CD4-positive, alpha-beta T cell (primary cell): ENCODE measurements at regions not wholly inside any gene's neighbourhood (a gene's known extent, or its start where the extent isn't known, plus 50 kb on each side); places are given as distances from the start of the nearest gene placed in this dataset.

Experiments used
- ATAC-seq: fragments of 200-7000 bp; cut with Tn5 transposase; one replicate; pipeline ENCODE4 v1.10.0; 2022; ENCODE audit warnings: mild to moderate bottlenecking; ENCODE audit not compliant: poor library complexity
- CTCF ChIA-PET: fragments of 350-600 bp; sonication (Branson Sonifier 250); formaldehyde crosslinking; loops from one replicate; lab custom pipeline; 2021; ENCODE audit warnings: antibody characterized with exemption, inconsistent platforms; lab: Charles Lee
- POLR2A ChIA-PET: fragments of 350-600 bp; sonication (Branson Sonifier 250); formaldehyde crosslinking; loops from one replicate; lab custom pipeline; 2021; ENCODE audit warnings: antibody characterized with exemption, inconsistent platforms; lab: Charles Lee
- DNase-seq, 14 experiments: peaks; one replicate each; pipeline ENCODE4 v3.0.0-alpha.2; 2013 to 2020; ENCODE audit warnings: mixed read lengths in 2 of 14
- H3K27ac ChIP-seq, 2 donors: one replicate each; pipeline versions ENCODE4 v1.5.1 to v1.7.0; 2013; ENCODE audit warnings: low read length in 2 of 2, low read depth in 1 of 2, mild to moderate bottlenecking in 1 of 2
- H3K27me3 ChIP-seq, 2 experiments: 1 replicate in 1 of 2; 2 replicates in 1 of 2; pipeline versions ENCODE4 v1.6.1 to v1.7.0; 2013; ENCODE audit warnings: low read length in 2 of 2, control low read depth in 1 of 2, mild to moderate bottlenecking in 1 of 2, moderate library complexity in 1 of 2; ENCODE audit not compliant: insufficient read depth in 2 of 2, control insufficient read depth in 1 of 2
- H3K36me3 ChIP-seq: one replicate; pipeline ENCODE4 v1.6.1; 2013; ENCODE audit warnings: low read length, control low read depth; ENCODE audit not compliant: insufficient read depth
- H3K4me1 ChIP-seq: one replicate; pipeline ENCODE4 v1.6.1; 2013; ENCODE audit warnings: low read length, control low read depth; ENCODE audit not compliant: insufficient read depth
- H3K4me3 ChIP-seq: one replicate; pipeline ENCODE4 v1.5.1; 2013; ENCODE audit warnings: mild to moderate bottlenecking, low read length, moderate library complexity
- H3K9me3 ChIP-seq, 2 experiments: 1 replicate in 1 of 2; 2 replicates in 1 of 2; pipeline versions ENCODE4 v1.6.1 to v1.7.0; 2013; ENCODE audit warnings: low read length in 2 of 2, mild to moderate bottlenecking in 2 of 2, control low read depth in 1 of 2, moderate library complexity in 1 of 2; ENCODE audit not compliant: control insufficient read depth in 1 of 2, insufficient read depth in 1 of 2
- H3K27ac Mint-ChIP-seq: one replicate; pipeline ENCODE4 v1.8.0; 2020; ENCODE audit warnings: mixed read lengths
- H3K27me3 Mint-ChIP-seq: one replicate; pipeline ENCODE4 v1.8.0; 2021; ENCODE audit warnings: mixed read lengths
- H3K36me3 Mint-ChIP-seq: one replicate; pipeline ENCODE4 v1.8.0; 2021; ENCODE audit warnings: low read depth, mixed read lengths
- H3K4me1 Mint-ChIP-seq: one replicate; pipeline ENCODE4 v1.8.0; 2021; ENCODE audit warnings: low read depth, mixed read lengths
- H3K4me3 Mint-ChIP-seq: one replicate; pipeline ENCODE4 v1.8.0; 2020; ENCODE audit warnings: mild to moderate bottlenecking, mixed read lengths
- H3K9me3 Mint-ChIP-seq: one replicate; pipeline ENCODE4 v1.8.0; 2020; ENCODE audit warnings: mixed read lengths
- intact Hi-C, 2 experiments: fragments of 100-400 bp; cut with DNase I in 1 of 2; cut with micrococcal nuclease in 1 of 2; formaldehyde crosslinking; loops; one replicate each; pipeline versions ENCODE4 v1.15.1 to v1.9.0; 2023 to 2025; cut with DNase I, micrococcal nuclease
- TF ChIP-seq, protein P1 (sequence below): fragments of 200-600 bp; IDR thresholded peaks from one replicate; pipeline ENCODE4 v1.8.0; 2022; ENCODE audit warnings: antibody characterized with exemption, mild to moderate bottlenecking

GRCh38 chr11:71125150-71125549 lies 127.2 kb downstream of the SHANK2 start:
- Mint-ChIP-seq H3K4me1 (no peaks in the 10 kb centered on the region), H3K27ac (no peak overlapping the region), H3K9me3 (peaks cover 5% of the 10 kb centered on the region), H3K36me3 (no peaks in the 10 kb centered on the region), H3K4me3 (no peak overlapping the region), H3K27me3 (peaks cover 5% of the 10 kb centered on the region)
- CTCF ChIA-PET = no interaction called here
- peaks cover 0 to 4% of the 10 kb centered on the region in 2 experiments for H3K9me3 ChIP-seq
- TF ChIP-seq, protein P1, sequence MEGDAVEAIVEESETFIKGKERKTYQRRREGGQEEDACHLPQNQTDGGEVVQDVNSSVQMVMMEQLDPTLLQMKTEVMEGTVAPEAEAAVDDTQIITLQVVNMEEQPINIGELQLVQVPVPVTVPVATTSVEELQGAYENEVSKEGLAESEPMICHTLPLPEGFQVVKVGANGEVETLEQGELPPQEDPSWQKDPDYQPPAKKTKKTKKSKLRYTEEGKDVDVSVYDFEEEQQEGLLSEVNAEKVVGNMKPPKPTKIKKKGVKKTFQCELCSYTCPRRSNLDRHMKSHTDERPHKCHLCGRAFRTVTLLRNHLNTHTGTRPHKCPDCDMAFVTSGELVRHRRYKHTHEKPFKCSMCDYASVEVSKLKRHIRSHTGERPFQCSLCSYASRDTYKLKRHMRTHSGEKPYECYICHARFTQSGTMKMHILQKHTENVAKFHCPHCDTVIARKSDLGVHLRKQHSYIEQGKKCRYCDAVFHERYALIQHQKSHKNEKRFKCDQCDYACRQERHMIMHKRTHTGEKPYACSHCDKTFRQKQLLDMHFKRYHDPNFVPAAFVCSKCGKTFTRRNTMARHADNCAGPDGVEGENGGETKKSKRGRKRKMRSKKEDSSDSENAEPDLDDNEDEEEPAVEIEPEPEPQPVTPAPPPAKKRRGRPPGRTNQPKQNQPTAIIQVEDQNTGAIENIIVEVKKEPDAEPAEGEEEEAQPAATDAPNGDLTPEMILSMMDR = no peak
- no peaks in the 10 kb centered on the region for H3K4me1 ChIP-seq
- no peak overlapping the region for H3K27ac ChIP-seq
- H3K27me3 ChIP-seq = no peaks in the 10 kb centered on the region
- intact Hi-C loops = no loop called here
- no peaks in the 10 kb centered on the region for H3K36me3 ChIP-seq
- no peak for DNase-seq
- no peak overlapping the region for H3K4me3 ChIP-seq
- POLR2A ChIA-PET = no interaction called here
- no peak for ATAC-seq

- H3K4me1 ChIP-seq = no peaks in the 10 kb centered on the region
- TF ChIP-seq, protein P1 = no peak
- no peak overlapping the region for H3K27ac Mint-ChIP-seq
- peaks cover 0 to 4% of the 10 kb centered on the region in 2 experiments for H3K9me3 ChIP-seq
- no peak overlapping the region for H3K4me3 ChIP-seq
- H3K27ac ChIP-seq = no peak overlapping the region
- ChIA-PET POLR2A (no interaction called here), CTCF (no interaction called here)
- no peaks in the 10 kb centered on the region for H3K36me3 ChIP-seq
- peaks cover 5% of the 10 kb centered on the region for H3K9me3 Mint-ChIP-seq
- ATAC-seq (no peak), DNase-seq (no peak)
- no peaks in the 10 kb centered on the region for H3K36me3 Mint-ChIP-seq
- H3K27me3 ChIP-seq = peaks cover 0 to 3% of the 10 kb centered on the region in 2 experiments
- intact Hi-C loops = no loop called here
- peaks cover 12% of the 10 kb centered on the region for H3K27me3 Mint-ChIP-seq
- no peak overlapping the region for H3K4me3 Mint-ChIP-seq
- H3K4me1 Mint-ChIP-seq = no peaks in the 10 kb centered on the region
Measured at GRCh38 chr11:71124127-71124526, 128.2 kb downstream of the SHANK2 start.

GRCh38 chr11:71120471-71120896 lies 131.9 kb downstream of the SHANK2 start:
- peaks cover 5% of the 10 kb centered on the region for H3K9me3 Mint-ChIP-seq
- H3K4me3 ChIP-seq = no peak overlapping the region
- POLR2A ChIA-PET = no interaction called here
- H3K27me3 ChIP-seq = peaks cover 2 to 3% of the 10 kb centered on the region in 2 experiments
- CTCF ChIA-PET = no interaction called here
- intact Hi-C loops = no loop called here
- H3K4me1 Mint-ChIP-seq = no peaks in the 10 kb centered on the region
- no peaks in the 10 kb centered on the region for H3K36me3 Mint-ChIP-seq
- peaks cover 0 to 10% of the 10 kb centered on the region in 2 experiments for H3K9me3 ChIP-seq
- peaks cover 17% of the 10 kb centered on the region for H3K27me3 Mint-ChIP-seq
- H3K4me3 Mint-ChIP-seq = no peak overlapping the region
- H3K4me1 ChIP-seq = no peaks in the 10 kb centered on the region
- TF ChIP-seq, protein P1 = no peak
- no peak overlapping the region for H3K27ac ChIP-seq
- no peaks in the 10 kb centered on the region for H3K36me3 ChIP-seq
- no peak for DNase-seq
- ATAC-seq = no peak
- no peak overlapping the region for H3K27ac Mint-ChIP-seq
